Trophoblast cell (in vitro differentiated cells and primary cell): ENCODE measurements at regions not wholly inside any gene's neighbourhood (a gene's known extent, or its start where the extent isn't known, plus 50 kb on each side); places are given as distances from the start of the nearest gene placed in this dataset.
"Not testable (repeated sequence)": the region's sequence is repeated elsewhere in the genome, so short reads cannot be mapped to it uniquely, and the experiment has no call there.

Source experiments
- DNase-seq, 2 donors: peaks; one replicate each; pipeline ENCODE4 v3.0.0-alpha.2; 2016
- H2AFZ ChIP-seq: 2 replicates; pipeline ENCODE4 v1.6.1; 2013; ENCODE audit warnings: low read length, moderate library complexity, mild to moderate bottlenecking; ENCODE audit not compliant: insufficient read depth, poor library complexity
- H2AK5ac ChIP-seq: 2 replicates; pipeline ENCODE4 v1.6.1; 2013; ENCODE audit warnings: mild to moderate bottlenecking, low read length
- H2BK120ac ChIP-seq: 2 replicates; pipeline ENCODE4 v1.6.1; 2013; ENCODE audit warnings: low read length, mild to moderate bottlenecking, moderate library complexity; ENCODE audit not compliant: insufficient read depth, poor library complexity
- H2BK12ac ChIP-seq: 2 replicates; pipeline ENCODE4 v1.6.1; 2013; ENCODE audit warnings: mild to moderate bottlenecking, low read length, moderate library complexity
- H2BK5ac ChIP-seq: 2 replicates; pipeline ENCODE4 v1.6.1; 2013; ENCODE audit warnings: low read length, low read depth, moderate library complexity, mild to moderate bottlenecking; ENCODE audit not compliant: poor library complexity
- H3K14ac ChIP-seq: 2 replicates; pipeline ENCODE4 v1.6.1; 2013; ENCODE audit warnings: mild to moderate bottlenecking, low read length
- H3K18ac ChIP-seq: 2 replicates; pipeline ENCODE4 v1.6.1; 2013; ENCODE audit warnings: mild to moderate bottlenecking, low read length
- H3K23ac ChIP-seq: 2 replicates; pipeline ENCODE4 v1.6.1; 2013; ENCODE audit warnings: low read length
- H3K27ac ChIP-seq: 2 replicates; pipeline ENCODE4 v1.5.1; 2013; ENCODE audit warnings: low read depth, mild to moderate bottlenecking, inconsistent platforms, low read length, moderate library complexity
- H3K27me3 ChIP-seq: 2 replicates; pipeline ENCODE4 v1.6.1; 2013; ENCODE audit warnings: inconsistent platforms, mild to moderate bottlenecking, low read length, moderate library complexity; ENCODE audit not compliant: insufficient read depth
- H3K36me3 ChIP-seq, 2 experiments: 1 replicate in 1 of 2; 2 replicates in 1 of 2; pipeline ENCODE4 v1.6.1; 2013; ENCODE audit warnings: low read length in 2 of 2, mild to moderate bottlenecking in 2 of 2, moderate library complexity in 1 of 2; ENCODE audit not compliant: insufficient read depth in 2 of 2, control insufficient read depth in 1 of 2
- H3K4ac ChIP-seq: 2 replicates; pipeline ENCODE4 v1.6.1; 2013; ENCODE audit warnings: low read depth, mild to moderate bottlenecking, low read length, moderate library complexity
- H3K4me1 ChIP-seq, 2 experiments: 1 replicate in 1 of 2; 2 replicates in 1 of 2; pipeline ENCODE4 v1.6.1; 2013; ENCODE audit warnings: low read length in 2 of 2, mild to moderate bottlenecking in 2 of 2, moderate library complexity in 1 of 2; ENCODE audit not compliant: insufficient read depth in 2 of 2, control insufficient read depth in 1 of 2
- H3K4me2 ChIP-seq: 2 replicates; pipeline ENCODE4 v1.6.1; 2013; ENCODE audit warnings: inconsistent platforms, mild to moderate bottlenecking, low read length, moderate library complexity
- H3K4me3 ChIP-seq: 2 replicates; pipeline ENCODE4 v1.5.1; 2013; ENCODE audit warnings: mild to moderate bottlenecking, low read depth, low read length, inconsistent platforms
- H3K79me1 ChIP-seq: one replicate; pipeline ENCODE4 v1.6.1; 2013; ENCODE audit warnings: low read length
- H3K79me2 ChIP-seq: 2 replicates; pipeline ENCODE4 v1.6.1; 2013; ENCODE audit warnings: low read length, mild to moderate bottlenecking; ENCODE audit not compliant: control insufficient read depth, insufficient read depth, poor library complexity
- H3K9ac ChIP-seq: 2 replicates; pipeline ENCODE4 v1.6.1; 2013; ENCODE audit warnings: mild to moderate bottlenecking, low read length
- H3K9me3 ChIP-seq: 2 replicates; pipeline ENCODE4 v1.6.1; 2013; ENCODE audit warnings: low read depth, mild to moderate bottlenecking, control low read depth, inconsistent platforms, low read length; ENCODE audit not compliant: insufficient read depth
- H4K12ac ChIP-seq: 2 replicates; pipeline ENCODE4 v1.6.1; 2013; ENCODE audit warnings: low read depth, mild to moderate bottlenecking, low read length, moderate library complexity
- H4K8ac ChIP-seq: 2 replicates; pipeline ENCODE4 v1.6.1; 2013; ENCODE audit warnings: low read depth, mild to moderate bottlenecking, low read length, moderate library complexity
- H4K91ac ChIP-seq: one replicate; pipeline ENCODE4 v1.6.1; 2013; ENCODE audit warnings: low read depth, mild to moderate bottlenecking, low read length, moderate library complexity
- WGBS: extraction: QIAGEN DNeasy Blood & Tissue Kit; methylation state at CpG from one replicate; pipeline ENCODE4 v1.1.7; 2013; ENCODE audit warnings: missing lambda C conversion rate; ENCODE audit not compliant: insufficient read length, insufficient coverage; ENCODE audit errors: extremely low coverage; 5-methylcytosine and 5-hydroxymethylcytosine counted together

DNA sequence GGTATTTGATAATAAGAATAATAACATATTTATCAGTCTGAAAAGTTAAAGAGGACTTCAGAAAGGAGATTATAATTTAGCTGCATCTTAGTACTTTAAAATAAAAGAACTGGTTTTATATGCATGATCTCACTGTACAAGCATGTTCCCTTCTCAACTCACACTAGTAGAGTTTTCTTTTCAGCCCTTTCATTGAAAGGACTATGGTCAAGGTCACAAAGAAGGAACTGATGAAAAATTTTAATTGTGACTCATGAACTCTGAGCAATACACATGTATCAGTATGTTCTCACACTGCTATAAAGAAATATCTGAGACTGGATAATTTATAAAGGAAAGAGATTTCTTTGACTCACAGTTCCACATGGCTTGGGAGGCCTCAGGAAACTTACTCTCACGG is 73.7 kb upstream of the NDST4 start:
- no peak overlapping the region for H2AFZ ChIP-seq
- H3K4me3 ChIP-seq = no peak overlapping the region
- DNase-seq = no peak
- no peaks in the 10 kb centered on the region for H3K4me1 ChIP-seq
- H2AK5ac ChIP-seq = no peak overlapping the region
- no peak overlapping the region for H3K14ac ChIP-seq
- no peak overlapping the region for H3K9ac ChIP-seq
- H3K79me2 ChIP-seq = no peaks in the 10 kb centered on the region
- H4K91ac ChIP-seq = no peak overlapping the region
- H3K36me3 ChIP-seq = no peaks in the 10 kb centered on the region
- H3K79me1 ChIP-seq = no peaks in the 10 kb centered on the region
- H4K12ac ChIP-seq = no peak overlapping the region
- H3K9me3 ChIP-seq = no peaks in the 10 kb centered on the region
- H3K4ac ChIP-seq = no peak overlapping the region
- H3K27ac ChIP-seq = no peak overlapping the region
- H2BK120ac ChIP-seq = no peak overlapping the region
- H4K8ac ChIP-seq = no peak overlapping the region
- no peak overlapping the region for H3K23ac ChIP-seq
- WGBS = no CpG with 5 or more reads among the region's 1 CpG
- H2BK5ac ChIP-seq = no peak overlapping the region
- H3K18ac ChIP-seq = no peak overlapping the region
- no peaks in the 10 kb centered on the region for H3K27me3 ChIP-seq
- H2BK12ac ChIP-seq = no peak overlapping the region
- no peak overlapping the region for H3K4me2 ChIP-seq

DNA sequence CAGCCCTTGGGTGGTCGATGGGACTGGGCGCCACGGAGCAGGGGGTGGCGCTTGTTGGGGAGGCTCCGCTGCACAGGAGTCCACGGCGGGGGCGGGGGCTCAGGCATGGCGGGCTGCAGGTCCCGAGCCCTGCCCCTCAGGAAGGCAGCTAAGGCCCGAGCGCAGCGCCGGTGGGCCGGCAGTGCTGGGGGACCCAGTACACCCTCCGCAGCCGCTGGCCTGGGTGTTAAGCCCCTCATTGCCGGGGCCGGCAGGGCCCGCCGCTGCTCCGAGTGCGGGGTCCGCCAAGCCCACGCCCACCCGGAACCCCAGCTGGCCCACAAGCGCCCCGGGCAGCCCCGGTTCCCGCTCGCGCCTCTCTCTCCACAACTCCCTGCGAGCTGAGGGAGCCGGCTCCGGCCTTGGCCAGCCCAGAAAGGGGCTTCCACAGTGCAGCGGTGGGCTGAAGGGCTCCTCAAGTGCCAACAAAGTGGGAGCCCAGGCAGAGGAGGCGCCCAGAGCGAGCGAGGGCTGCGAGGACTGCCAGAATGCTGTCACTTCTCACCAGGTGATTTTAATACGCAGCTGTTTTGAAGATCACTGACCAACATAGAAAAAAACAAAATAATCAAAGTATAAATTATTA is 66.1 kb upstream of the NDST4 start:
- not testable (repeated sequence) for H3K4me2 ChIP-seq, H3K4me1 ChIP-seq, H3K4me3 ChIP-seq, H4K8ac ChIP-seq, H3K18ac ChIP-seq, H3K27ac ChIP-seq, H2BK120ac ChIP-seq, H3K27me3 ChIP-seq, DNase-seq, H4K91ac ChIP-seq, H3K14ac ChIP-seq, H3K79me1 ChIP-seq, H2AFZ ChIP-seq, H2BK12ac ChIP-seq, H2BK5ac ChIP-seq, H3K9me3 ChIP-seq, H3K9ac ChIP-seq, H3K4ac ChIP-seq, H3K79me2 ChIP-seq, H2AK5ac ChIP-seq, H3K23ac ChIP-seq, H3K36me3 ChIP-seq, H4K12ac ChIP-seq
- WGBS = no CpG with 5 or more reads among the region's 41 CpGs

DNA sequence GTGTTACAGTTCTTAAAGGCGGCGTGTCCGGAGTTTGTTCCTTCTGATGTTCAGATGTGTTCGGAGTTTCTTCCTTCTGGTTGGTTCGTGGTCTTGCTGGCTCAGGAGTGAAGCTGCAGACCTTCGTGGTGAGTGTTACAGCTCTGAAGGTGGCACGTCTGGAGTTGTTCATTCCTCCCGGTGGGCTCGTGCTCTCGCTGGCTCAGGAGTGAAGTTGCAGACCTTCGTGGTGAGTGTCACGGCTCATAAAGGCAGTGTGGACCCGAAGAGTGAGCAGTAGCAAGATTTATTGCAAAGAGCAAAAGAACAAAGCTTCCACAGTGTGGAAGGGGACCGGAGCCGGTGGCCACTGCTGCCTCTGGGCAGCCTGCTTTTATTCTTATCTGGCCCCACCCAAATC is 65.3 kb upstream of the NDST4 start:
- H2AK5ac ChIP-seq, H3K79me2 ChIP-seq, H3K4ac ChIP-seq, H3K4me2 ChIP-seq, DNase-seq, H2BK12ac ChIP-seq, H2AFZ ChIP-seq, H3K36me3 ChIP-seq, H4K91ac ChIP-seq, H3K27me3 ChIP-seq, H3K23ac ChIP-seq, H4K8ac ChIP-seq, H3K14ac ChIP-seq, H3K4me1 ChIP-seq, H3K9me3 ChIP-seq, H2BK5ac ChIP-seq, H3K18ac ChIP-seq, H3K79me1 ChIP-seq, H3K27ac ChIP-seq, H3K9ac ChIP-seq, H3K4me3 ChIP-seq, H2BK120ac ChIP-seq, H4K12ac ChIP-seq: not testable (repeated sequence)
- no CpG with 5 or more reads among the region's 15 CpGs for WGBS

DNA sequence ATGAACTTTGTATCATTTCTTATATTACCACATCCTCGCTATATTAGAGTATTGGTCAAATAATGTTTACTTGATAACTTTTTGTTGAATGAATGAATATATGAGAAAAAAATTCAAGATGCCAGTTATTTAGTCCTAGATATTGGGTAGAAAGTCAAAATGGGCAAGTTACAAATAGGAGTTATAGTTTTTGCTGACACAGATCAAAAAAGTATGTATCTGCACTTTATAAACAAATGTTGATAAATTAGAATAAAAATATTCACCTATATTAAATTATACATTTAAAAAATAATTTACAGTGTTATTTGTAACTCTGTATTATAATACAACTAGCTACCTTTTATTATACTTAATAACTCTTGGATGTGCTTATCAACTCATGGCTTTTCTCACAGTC is 57.8 kb upstream of the NDST4 start:
- Histone ChIP-seq H3K4me3 (no peak overlapping the region), H2BK5ac (no peak overlapping the region), H3K27ac (no peak overlapping the region), H3K23ac (no peak overlapping the region), H3K4me2 (no peak overlapping the region), H3K79me2 (no peaks in the 10 kb centered on the region), H4K91ac (no peak overlapping the region), H2BK120ac (no peak overlapping the region), H3K9me3 (no peaks in the 10 kb centered on the region), H3K4me1 (no peaks in the 10 kb centered on the region), H3K14ac (no peak overlapping the region), H3K18ac (no peak overlapping the region), H2AK5ac (no peak overlapping the region), H3K36me3 (no peaks in the 10 kb centered on the region), H4K8ac (no peak overlapping the region), H3K4ac (no peak overlapping the region), H2BK12ac (no peak overlapping the region), H2AFZ (no peak overlapping the region), H4K12ac (no peak overlapping the region), H3K27me3 (no peaks in the 10 kb centered on the region), H3K9ac (no peak overlapping the region), H3K79me1 (no peaks in the 10 kb centered on the region)
- no peak for DNase-seq
- WGBS = no CpG with 5 or more reads among the region's 1 CpG
